GM12878 (cell line): ENCODE measurements at regions not wholly inside any gene's neighbourhood (a gene's known extent, or its start where the extent isn't known, plus 50 kb on each side); places are given as distances from the start of the nearest gene placed in this dataset.

Experiments
- ATAC-seq: fragments of 200-7000 bp; cut with Tn5 transposase; 3 replicates; pipeline ENCODE4 v1.9.1; 2020; ENCODE audit warnings: mild to moderate bottlenecking, moderate library complexity
- BruUV-seq: library from RNA; stranded (reverse); fragments of 400-500 nt; replicated peaks from 2 replicates; lab custom pipeline; 2021; lab: Mats Ljungman, UMichigan
- CTCF ChIA-PET: fragments of 300-600 bp; sonication (Branson Sonifier 250); formaldehyde crosslinking; extraction: SDS; loops from one replicate; lab custom pipeline; 2021; ENCODE audit warnings: inconsistent platforms; lab: Yijun Ruan, JAX
- POLR2A ChIA-PET: fragments of 350-600 bp; formaldehyde crosslinking; extraction: SDS; loops from one replicate; lab custom pipeline; 2021; ENCODE audit warnings: inconsistent platforms; lab: Charles Lee
- RAD21 ChIA-PET: fragments of 300-600 bp; sonication (Branson Sonifier 250); formaldehyde crosslinking; loops from one replicate; lab custom pipeline; 2023; ENCODE audit warnings: antibody characterized with exemption; ENCODE audit not compliant: unreplicated experiment; lab: Charles Lee
- SMC1A ChIA-PET: fragments of 300-600 bp; sonication (Branson Sonifier 250); formaldehyde crosslinking; loops from one replicate; lab custom pipeline; 2023; ENCODE audit not compliant: unreplicated experiment, uncharacterized antibody; lab: Charles Lee
- DNase-seq: peaks from one replicate; pipeline ENCODE4 v3.0.0-alpha.2; 2011; ENCODE audit warnings: low read depth, low spot score
- FAIRE-seq: peaks from 3 replicates; lab custom pipeline; 2011; peaks lifted over from hg19 to GRCh38; lab: Jason Lieb, UNC
- H2AFZ ChIP-seq: 2 replicates; pipeline ENCODE4 v1.6.0; 2011; ENCODE audit warnings: low read depth, low read length, control low read depth; ENCODE audit not compliant: control insufficient read depth
- H3K27ac ChIP-seq: 2 replicates; pipeline ENCODE4 v1.5.1; 2011; ENCODE audit warnings: control low read depth; ENCODE audit not compliant: control insufficient read depth, insufficient read depth
- H3K27me3 ChIP-seq, 2 experiments: replicated peaks in 1 of 2; 2 replicates each; pipeline versions ENCODE4 v1.6.0 to v1.6.1; 2011; ENCODE audit warnings: low read length in 1 of 2; ENCODE audit not compliant: control insufficient read depth in 2 of 2, insufficient read depth in 2 of 2
- H3K36me3 ChIP-seq, 2 experiments: 2 replicates each; pipeline ENCODE4 v1.5.1; 2011; ENCODE audit warnings: low read length in 1 of 2; ENCODE audit not compliant: control insufficient read depth in 2 of 2, insufficient read depth in 2 of 2
- H3K4me1 ChIP-seq: 2 replicates; pipeline ENCODE4 v1.6.1; 2011; ENCODE audit warnings: mild to moderate bottlenecking, low read length, moderate library complexity, mixed read lengths; ENCODE audit not compliant: control insufficient read depth, insufficient read depth
- H3K4me2 ChIP-seq: 2 replicates; pipeline ENCODE4 v1.6.0; 2011; ENCODE audit warnings: control low read depth; ENCODE audit not compliant: control insufficient read depth, insufficient read depth
- H3K4me3 ChIP-seq: fragments of 200-600 bp; sonication (generic); 2 replicates; pipeline ENCODE4 v1.5.1; 2016
- H3K79me2 ChIP-seq: 2 replicates; pipeline ENCODE4 v1.6.0; 2011; ENCODE audit warnings: low read length; ENCODE audit not compliant: control insufficient read depth, insufficient read depth
- H3K9ac ChIP-seq: 2 replicates; pipeline ENCODE4 v1.8.0; 2011; ENCODE audit warnings: low read length, control low read depth, mixed read lengths; ENCODE audit not compliant: control insufficient read depth, insufficient read depth
- H3K9me3 ChIP-seq: replicated peaks from 3 replicates; pipeline ENCODE4 v1.5.1; 2011; ENCODE audit warnings: mild to moderate bottlenecking, low read length; ENCODE audit not compliant: control insufficient read depth, insufficient read depth
- H4K20me1 ChIP-seq: 2 replicates; pipeline ENCODE4 v1.6.0; 2011; ENCODE audit not compliant: control insufficient read depth, insufficient read depth
- ASH2L ChIP-seq: fragments of 300-600, 200-600 bp; sonication (generic); IDR thresholded peaks from 2 replicates; pipeline ENCODE4 v1.6.1; 2017; ENCODE audit warnings: low read depth, mild to moderate bottlenecking, borderline replicate concordance
- CBFB ChIP-seq: IDR thresholded peaks from 2 replicates; pipeline ENCODE4 v1.6.1; 2016; ENCODE audit warnings: antibody characterized with exemption, low read depth
- HDGF ChIP-seq: fragments of 450-650 bp; IDR thresholded peaks from 2 replicates; pipeline ENCODE4 v1.6.1; 2016; ENCODE audit warnings: antibody characterized with exemption
- ZBTB4 ChIP-seq: fragments of 450-650 bp; formaldehyde crosslinking; IDR thresholded peaks from 2 replicates; pipeline ENCODE4 v1.4.0; 2022; ENCODE audit warnings: mild to moderate bottlenecking, moderate library complexity
- WGBS: methylation state at CpG from one replicate; pipeline ENCODE4 v1.1.6; 2016; ENCODE audit warnings: low lambda C conversion rate; ENCODE audit not compliant: insufficient replicate concordance, insufficient coverage; ENCODE audit errors: missing lambda C conversion rate; 5-methylcytosine and 5-hydroxymethylcytosine counted together
- in situ Hi-C: fragments of 300-500 bp; cut with MboI; formaldehyde crosslinking; loops from 9 replicates; pipeline ENCODE4 v1.14.3; 2018; ENCODE audit warnings: mixed read lengths
- intact Hi-C: fragments of 100-400 bp; cut with micrococcal nuclease; formaldehyde crosslinking; loops from one replicate; pipeline ENCODE4 v1.14.2; 2022; ENCODE audit not compliant: unreplicated experiment
- TF ChIP-seq, protein P1 (sequence below): IDR thresholded peaks from 2 replicates; pipeline ENCODE4 v1.6.1; 2012; ENCODE audit warnings: low read length, inconsistent platforms

DNA sequence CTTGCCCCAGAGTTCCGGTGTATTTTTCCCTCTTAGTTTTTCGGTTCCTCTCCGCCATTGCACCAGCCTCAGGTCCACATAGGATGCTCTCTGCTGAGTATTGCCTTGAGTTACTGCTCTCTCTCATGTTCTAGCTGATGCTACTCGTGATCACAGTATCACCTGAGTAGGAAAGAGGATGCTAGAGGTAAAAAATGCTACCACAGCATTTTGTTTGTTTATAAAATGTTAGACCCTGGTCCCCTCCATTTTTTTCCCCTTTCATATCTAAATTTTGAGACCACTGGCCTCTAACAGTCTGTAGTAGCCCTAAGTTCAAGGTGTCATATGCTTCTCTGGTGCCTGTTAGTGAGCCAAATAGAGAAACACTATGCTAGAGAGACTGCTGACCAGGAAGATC, 175.5 kb downstream of the OR2B2 start:
- intact Hi-C loops (no loop called here), in situ Hi-C loops (no loop called here)
- no peaks in the 10 kb centered on the region for H3K27me3 ChIP-seq
- ChIA-PET POLR2A (no interaction called here), RAD21 (no interaction called here), SMC1A (interaction anchor here (0.7 to 3.1 kb wide), 3 partner anchors 16 to 235 kb away, joined by 3 to 13 read pairs (median 3); no protein-coding TSS in a partner anchor), CTCF (interaction anchor here (0.7 kb wide), 1 partner anchor 15 kb away, joined by 3 read pairs; no protein-coding TSS in a partner anchor)
- TF ChIP-seq CBFB = no peak
- TF ChIP-seq ZBTB4 = no peak
- TF ChIP-seq, protein P1, sequence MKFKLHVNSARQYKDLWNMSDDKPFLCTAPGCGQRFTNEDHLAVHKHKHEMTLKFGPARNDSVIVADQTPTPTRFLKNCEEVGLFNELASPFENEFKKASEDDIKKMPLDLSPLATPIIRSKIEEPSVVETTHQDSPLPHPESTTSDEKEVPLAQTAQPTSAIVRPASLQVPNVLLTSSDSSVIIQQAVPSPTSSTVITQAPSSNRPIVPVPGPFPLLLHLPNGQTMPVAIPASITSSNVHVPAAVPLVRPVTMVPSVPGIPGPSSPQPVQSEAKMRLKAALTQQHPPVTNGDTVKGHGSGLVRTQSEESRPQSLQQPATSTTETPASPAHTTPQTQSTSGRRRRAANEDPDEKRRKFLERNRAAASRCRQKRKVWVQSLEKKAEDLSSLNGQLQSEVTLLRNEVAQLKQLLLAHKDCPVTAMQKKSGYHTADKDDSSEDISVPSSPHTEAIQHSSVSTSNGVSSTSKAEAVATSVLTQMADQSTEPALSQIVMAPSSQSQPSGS = no peak
- no peak for TF ChIP-seq HDGF
- no peak for TF ChIP-seq ASH2L
- no peaks in the 10 kb centered on the region for H3K36me3 ChIP-seq
- no peaks in the 10 kb centered on the region for H4K20me1 ChIP-seq
- H3K79me2 ChIP-seq = 0 out of 2 replicates have a peak, but pooled peaks cover 2% of the 10 kb centered on the region
- no peak overlapping the region for H3K4me3 ChIP-seq
- no peak overlapping the region; the same call in 1 of the 2 replicates for H3K4me2 ChIP-seq
- WGBS = 92% methylated on average over 4 of the region's 4 CpGs
- BruUV-seq = no TSS peak
- ATAC-seq = no peak
- no peak for FAIRE-seq
- no peaks in the 10 kb centered on the region for H3K4me1 ChIP-seq
- no peak overlapping the region for H3K9ac ChIP-seq
- H3K27ac ChIP-seq = no peak overlapping the region
- no peaks in the 10 kb centered on the region for H3K9me3 ChIP-seq
- no peak for DNase-seq
- no peak overlapping the region for H2AFZ ChIP-seq
